Left renal pelvis (tissue), 4 donors: ENCODE measurements at regions not wholly inside any gene's neighbourhood (a gene's known extent, or its start where the extent isn't known, plus 50 kb on each side); places are given as distances from the start of the nearest gene placed in this dataset.
"Not testable (repeated sequence)": the region's sequence is repeated elsewhere in the genome, so short reads cannot be mapped to it uniquely, and the experiment has no call there.

Experiments
- DNase-seq, 4 donors: peaks; one replicate each; pipeline ENCODE4 v3.0.0-alpha.2; 2013; ENCODE audit warnings: low read depth in 4 of 4, low spot score in 3 of 4

DNA sequence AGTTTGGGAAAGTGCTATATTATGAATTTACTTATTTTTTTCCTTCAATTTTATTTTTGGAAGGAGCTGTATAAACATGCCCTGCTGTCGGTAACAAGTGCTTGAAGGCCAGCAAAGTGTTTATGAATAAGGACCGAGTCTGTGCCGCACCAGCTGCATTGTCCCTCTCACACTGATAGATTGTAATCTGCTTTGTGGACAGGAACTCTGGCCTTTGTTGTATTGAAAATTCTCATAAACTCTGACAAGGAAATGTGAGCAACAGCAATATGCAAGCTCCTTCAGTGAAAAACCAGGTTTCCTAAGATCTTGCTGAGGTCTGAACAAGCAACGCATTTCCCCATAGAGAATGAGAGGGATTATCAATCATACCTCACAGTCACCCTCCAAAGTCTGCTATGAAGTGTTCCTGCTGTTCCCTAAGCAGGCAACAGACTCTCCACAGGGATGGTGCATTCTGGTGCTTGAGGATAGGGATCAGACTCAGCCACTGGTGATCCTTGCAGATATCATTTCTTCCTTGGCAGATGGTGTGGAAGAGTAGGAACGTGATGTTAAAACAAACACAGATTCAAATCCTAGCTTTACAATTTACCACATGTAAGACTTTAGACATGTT, 109.6 kb downstream of the KCNJ2 start:
- DNase-seq: no peak

DNA sequence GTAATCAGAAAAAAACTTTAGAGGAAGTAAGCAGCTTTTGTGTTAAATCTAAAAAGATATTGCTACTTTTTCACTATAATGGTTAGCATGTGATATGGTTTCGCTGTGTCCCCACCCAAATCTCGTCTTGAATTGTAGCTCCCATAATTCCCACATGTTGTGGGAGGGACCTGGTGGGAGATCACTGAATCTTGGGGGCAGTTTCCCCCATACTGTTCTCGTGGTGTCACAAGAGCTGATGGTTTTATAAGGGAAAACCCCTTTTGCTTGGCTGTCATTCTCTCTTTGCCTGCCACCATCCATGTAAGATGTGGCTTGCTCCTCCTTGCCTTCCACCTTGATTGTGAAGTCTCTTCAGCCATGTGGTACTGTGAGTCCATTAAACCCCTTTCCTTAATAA, 117.1 kb downstream of the KCNJ2 start:
- no peak for DNase-seq

DNA sequence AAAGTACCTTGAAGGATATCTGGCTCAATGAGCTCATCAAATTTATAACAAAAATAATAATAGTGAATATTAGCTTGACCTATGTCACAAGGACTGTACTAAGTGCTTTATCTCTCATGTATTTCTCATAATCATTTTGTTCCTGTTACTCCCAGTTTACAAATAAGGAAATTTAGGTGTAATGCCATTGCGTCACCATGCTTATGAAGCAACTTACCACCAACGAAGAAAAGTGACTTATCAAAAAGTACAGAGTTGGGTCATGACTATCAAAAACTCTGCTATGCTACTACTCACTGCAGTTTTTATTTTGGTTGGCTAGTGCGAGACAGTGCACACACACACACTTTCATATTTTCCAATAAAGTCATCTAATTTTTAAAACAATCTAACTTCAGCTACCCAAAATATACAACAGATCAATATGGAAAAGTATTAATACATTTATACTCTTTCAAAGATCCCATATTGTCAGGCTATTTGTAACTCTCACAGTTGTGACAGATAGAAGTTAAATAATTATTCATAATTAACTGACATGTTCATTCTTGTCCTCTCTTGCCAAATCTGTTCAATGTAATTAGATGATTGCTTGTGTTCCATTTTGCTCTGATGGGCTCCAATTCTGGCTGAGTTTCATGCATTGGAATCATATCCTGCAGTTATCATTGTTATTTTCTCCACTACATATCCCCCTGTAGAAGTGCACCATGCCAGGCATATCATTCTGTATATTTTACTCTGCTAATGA, 119.4 kb downstream of the KCNJ2 start:
- no peak for DNase-seq

DNA sequence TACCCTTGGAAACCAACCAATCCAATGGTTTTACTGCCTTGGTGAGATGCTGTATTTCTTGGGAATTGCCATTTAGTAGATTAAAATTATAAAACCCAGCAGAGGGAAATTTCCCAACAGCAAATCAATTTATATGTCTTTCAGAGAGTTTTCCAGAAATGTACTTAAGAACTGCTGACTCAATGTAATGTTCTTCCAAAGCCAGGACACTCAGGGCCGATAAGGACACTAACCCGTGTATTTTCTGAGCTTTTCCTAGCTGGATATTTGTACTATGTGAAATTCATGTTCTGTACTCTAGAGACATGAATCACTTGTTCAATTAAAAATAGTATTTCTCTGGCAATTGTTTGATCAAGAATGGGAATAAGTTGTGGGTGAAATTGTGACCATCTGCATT, 121.4 kb downstream of the KCNJ2 start:
- no peak for DNase-seq

DNA sequence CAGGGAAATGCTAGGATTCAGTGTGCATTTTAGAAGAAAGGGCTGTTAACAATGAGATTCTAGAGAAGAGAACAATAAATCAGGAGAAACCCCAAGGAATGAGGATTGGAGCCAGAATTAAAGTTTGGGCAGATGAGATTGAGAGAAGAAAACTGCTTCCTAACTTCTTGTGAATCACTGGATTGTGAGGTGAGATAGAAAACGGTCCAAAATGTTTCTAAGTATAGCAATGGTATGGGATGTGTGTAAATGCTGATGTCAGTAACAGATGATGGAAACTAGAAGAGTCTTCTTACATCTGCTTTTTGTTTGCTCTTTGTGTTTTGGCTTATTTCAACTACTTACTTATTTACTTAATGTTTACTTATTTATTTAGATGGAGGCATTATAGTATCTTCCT, 123.0 kb downstream of the KCNJ2 start:
- DNase-seq: no peak

DNA sequence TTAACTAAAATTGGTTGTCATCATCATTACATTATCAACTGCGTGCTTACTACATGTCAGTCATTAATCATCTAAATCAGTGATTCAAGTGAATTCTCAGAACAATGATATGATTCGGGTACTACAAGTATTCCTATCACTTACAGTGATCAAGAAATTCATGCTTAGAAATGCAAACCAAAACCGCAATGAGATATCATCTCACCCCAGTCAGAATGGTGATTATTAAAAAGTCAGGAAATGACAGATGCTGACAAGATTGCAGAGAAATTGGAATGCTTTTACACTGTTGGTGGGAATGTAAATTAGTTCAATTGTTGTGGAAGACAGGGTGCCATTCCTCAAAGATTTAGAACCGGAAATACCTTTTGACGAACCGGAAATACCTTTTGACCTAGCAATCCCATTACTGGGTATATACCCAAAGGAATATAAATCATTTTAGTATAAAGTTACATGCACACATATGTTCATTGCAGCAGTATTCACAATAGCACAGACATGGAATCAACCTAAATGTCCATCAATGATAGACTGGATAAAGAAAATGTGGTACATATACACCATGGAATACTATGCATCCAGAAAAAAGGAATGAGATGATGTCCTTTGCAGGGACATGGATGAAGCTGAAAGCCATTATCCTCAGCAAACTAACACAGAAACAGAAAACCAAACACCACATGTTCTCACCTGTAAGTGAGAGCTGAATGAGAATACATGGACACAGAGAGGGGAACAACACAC, 124.4 kb downstream of the KCNJ2 start:
- not testable (repeated sequence) for DNase-seq

DNA sequence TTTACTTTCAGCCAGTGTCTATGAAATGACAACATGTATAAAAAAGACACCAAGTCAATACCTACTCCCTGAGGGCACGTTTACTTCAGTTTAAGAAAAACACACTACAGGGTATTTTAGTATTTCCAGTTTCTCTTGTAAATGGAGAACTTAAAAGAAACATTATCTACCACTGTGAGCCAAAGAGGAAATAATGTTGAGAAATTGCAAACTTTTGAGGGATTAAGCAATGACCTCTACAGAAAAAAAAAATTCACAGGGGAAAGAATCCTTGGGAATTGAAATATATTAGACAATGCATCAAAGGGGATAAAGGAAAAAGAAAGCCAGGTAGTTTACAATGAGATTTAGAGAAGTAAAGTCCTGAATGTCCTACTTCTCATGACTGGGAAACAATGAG, 126.0 kb downstream of the KCNJ2 start:
- no peak for DNase-seq

DNA sequence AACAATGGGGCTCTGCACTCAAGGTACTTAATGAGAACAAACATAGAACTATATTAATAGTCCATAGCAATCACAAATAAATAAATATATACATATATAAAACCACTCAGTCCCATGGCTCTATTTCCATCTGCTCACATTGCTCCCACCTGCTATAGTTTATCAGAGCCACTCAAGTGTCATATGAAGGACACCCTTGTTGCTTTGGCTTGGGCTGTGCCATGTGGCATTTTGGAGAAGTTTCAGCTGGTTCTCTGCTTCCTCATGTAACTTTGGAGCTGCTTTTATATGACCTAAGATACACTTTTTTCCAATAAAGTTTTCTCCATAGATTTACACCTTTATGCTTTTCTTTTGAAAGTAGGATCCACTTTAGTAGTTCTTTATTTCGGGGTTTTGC, 126.4 kb downstream of the KCNJ2 start:
- DNase-seq: no peak

DNA sequence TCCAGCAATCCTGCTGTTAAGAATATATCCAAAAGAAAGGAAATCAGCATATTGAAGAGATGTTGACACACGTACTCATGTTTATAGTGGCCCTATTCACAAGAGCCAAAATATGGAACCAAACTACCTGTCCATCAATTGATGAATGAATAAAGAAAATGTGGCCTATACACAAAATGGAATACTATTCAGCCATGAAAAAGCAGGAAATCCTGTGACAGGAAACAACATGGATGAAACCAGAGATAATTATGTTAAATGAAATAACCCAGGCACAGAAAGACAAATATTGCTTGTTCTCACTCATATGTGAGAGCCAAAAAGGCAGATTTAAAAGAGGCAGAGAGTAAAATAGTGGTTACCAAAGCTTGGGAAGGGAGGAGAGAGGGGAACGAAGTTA, 127.1 kb downstream of the KCNJ2 start:
- DNase-seq: no peak

DNA sequence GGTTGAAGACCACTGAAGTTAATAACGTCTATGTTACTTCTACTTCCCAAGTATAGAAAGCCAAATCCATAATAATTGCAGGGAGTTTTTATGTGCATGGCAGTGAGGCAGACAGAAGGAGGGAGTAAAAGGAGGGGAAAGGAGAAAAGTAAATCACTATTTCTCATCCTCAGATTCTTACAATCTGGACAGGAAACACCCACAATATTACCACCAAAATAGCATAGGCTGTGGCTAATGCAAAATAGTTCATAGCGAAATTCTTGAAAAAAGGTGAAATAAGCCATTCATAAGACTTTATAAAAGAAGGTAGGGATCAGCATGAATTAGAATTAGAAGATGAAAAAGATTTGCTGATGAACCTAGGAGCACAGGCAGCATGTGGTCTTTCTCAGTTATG, 128.1 kb downstream of the KCNJ2 start:
- DNase-seq: no peak

DNA sequence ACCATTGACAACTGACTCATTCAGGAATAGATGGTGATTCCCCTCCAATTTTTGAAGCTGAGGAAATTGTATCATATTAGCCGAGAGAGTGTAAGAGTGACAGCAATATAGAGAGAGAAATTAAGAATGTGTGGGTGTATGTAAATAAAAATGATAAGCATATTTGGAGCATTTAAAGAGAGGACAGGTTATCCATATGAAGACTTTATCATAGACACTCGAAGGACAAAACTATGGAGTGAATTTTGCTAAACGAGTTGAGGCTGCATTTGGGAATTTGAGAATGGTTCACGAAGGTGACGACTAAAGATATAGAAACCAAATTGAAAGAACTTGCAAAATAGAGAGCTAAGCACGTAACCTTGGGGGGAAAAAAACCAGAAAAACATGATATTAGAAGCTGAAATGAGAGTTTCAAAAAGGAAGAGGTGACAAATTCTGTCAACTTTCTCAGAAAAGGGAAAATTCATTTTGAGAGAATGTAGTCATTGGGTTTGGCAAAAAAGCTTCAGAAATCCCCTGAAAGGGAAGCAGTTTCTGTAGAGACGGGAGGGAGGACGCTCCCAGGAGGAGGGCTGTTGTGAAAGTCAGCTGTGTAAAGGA, 129.7 kb downstream of the KCNJ2 start:
- DNase-seq: no peak

DNA sequence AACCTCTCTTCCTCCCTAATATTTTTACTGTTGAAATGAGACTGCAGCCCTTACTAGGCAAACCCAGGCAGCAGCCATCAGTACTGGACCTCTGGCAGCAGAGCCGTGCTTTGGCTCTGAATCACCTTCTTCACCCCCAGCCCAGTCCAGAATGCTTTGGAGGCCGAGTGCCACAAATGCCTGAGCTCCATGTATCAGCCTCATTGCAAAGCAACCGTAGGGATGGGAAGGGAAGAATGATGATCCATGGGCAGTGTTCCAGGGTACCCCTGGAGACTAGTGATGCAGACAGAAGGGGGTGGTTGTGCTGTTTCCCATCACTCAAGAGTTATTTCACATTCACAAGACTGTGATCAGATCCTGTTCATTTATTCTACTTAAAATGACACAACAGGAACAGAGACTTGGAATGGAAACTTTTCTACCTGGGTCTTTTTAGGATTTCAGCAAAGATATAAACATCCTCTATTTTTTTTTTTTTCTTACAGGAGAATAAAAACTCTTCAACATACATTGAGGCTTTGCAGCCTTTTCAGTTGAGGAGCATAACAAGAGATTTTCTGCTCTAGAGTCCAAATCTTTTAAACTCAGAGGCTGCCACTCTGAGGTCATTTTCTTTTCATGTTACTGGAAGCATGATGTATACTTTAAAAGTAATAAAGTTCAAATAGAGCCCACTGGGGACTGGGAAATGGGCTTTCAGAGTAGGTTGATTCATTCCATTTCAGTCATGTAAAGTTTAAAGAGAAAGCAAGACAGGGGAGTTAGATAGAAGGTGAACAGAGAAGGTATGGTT, 138.3 kb downstream of the KCNJ2 start:
- DNase-seq: no peak

DNA sequence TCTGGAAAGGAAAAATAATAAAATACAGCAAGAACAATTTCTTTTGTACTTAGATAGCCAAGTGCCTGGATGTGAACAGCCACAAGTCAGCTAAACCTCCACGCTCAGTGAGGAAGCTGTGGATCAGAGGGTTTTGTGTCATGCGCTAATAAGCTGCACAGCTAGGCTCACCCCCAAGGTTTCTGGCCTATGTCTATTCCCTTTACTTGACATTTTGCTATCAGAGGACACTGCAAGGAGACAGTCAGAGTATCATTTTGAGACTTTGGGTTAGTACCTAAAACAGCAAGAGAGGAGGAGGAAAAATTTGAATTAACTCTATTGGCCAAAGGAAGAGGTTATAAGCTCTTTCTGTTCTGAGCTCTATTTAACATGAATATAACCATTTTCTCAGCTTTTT, 139.3 kb downstream of the KCNJ2 start:
- DNase-seq: no peak

DNA sequence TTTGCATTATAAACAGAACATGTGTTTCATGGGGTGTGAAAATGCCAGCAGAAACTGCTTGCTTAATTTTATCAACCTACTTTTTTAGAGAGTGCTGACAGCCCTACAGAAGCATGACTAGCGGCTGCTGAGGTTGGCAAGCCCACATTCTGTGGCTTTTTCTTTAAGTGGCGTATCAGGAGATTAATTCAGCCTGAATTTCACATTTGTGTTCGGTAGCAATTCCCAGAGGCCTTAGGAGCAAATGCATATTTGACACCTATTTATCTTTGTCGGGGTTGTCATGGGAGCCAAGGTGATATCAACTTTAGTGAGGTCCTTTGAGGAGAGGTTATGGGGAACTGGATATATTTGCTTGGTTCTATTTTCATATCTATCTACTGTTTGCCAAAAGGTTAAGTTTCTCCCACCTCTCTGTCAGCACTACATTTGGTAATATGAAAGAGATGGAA, 140.9 kb downstream of the KCNJ2 start:
- DNase-seq: no peak

DNA sequence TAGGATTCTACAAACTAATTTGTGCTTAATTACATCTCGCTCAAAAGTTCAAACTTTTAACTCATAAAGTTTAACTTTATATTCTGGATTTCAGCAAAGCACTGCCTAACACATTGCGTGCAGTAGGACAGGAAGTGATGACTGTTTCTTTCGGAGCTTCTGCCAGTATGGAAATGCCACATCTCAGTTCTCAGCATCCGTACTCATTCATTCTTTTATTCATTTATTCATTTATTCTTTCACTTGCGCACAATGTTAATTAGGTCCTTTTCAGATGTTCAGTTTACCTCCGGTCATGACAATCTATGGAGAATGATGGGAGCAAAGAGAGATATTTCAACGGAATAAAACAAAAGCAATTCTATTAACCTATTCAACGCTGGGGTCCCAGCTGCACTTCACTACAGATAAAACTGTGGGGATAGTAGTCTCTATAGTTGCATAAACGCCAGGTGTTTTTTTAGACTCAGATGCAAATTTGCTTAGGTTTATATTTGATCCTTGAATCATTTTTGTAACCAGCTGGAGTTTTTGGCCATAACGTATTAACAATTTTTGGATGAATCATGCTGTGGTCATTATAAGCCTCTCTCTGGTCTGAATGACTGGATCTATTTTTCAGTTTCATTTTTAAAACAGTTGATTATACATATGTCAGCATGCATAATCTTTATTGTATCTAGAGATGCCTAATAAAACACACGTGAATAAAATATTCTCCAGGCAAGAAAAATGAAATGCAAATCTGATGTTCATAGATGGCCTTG, 143.9 kb downstream of the KCNJ2 start:
- DNase-seq: no peak

DNA sequence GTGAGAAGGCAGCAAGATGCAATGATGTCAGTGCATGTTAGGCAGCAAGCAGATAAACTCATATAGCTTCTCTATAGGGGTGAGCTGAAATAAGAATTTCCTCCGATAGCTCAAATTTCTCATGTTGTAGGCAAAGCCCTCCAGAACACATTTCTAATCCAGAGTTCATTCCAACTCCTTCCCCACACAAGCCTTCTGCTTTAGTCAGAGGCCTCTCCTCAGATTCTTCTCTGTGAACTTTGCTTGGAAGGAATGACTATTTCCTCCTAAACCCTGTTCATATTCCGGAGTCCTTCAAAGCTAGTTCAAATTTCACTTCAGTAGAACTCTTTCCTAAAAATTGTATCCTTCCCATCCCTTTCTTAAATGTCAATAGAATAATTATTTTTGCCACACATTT, 144.8 kb downstream of the KCNJ2 start:
- no peak for DNase-seq

DNA sequence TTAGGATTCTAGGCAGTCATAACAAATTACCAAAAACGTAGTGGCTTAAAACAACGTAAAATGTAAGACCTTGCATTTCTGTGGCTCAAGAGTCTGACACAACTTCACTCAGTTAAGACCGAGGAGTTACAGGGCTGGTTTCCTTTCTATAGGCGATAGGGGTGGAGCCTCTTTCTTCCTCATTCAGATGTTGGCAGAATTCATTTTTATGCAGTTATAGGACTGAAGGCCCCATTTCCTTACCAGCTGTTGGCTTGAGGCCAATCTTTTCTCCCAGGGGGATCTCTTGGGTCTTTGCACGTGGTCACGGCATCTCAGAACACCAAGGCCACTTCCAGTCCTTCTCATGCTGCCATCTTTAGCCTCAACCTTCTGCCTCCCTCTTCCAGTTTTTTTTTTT, 145.2 kb downstream of the KCNJ2 start:
- DNase-seq: no peak

DNA sequence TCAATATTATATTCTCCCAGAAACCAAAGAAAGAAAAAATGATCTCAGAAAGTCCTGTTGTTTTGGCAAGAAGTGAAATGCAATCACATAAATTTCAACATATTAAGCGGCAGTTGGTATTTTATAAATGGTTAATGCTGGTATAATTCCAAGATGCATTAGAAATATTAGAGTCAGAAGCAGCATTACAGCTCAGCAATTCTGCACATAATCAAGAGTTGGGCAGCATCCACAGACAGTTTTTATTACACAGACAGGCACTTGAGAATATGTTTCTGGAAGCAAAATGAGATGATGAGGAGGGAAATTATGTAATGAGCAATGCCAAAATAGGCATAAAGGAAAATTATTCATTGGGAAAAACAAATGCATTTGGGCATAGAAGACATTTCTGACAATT, 148.1 kb downstream of the KCNJ2 start:
- no peak for DNase-seq

DNA sequence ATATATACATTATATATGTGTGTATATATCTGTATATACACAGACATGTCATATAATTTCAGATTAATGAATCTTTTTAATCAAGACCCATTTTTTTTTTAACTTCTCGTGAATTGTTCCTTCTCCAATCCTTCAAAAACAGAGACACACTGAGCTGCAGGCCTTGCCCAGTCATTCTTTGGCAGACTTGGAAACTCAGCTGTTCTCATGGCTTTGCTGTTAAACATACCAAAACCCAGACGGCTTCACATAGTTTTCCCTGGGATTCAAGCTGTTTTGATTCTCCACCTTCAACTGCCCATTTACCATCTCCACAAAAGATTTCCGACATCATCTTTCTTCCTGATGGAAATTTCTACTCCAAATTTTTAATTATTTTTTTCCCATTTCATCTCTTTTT, 148.7 kb downstream of the KCNJ2 start:
- DNase-seq: no peak

DNA sequence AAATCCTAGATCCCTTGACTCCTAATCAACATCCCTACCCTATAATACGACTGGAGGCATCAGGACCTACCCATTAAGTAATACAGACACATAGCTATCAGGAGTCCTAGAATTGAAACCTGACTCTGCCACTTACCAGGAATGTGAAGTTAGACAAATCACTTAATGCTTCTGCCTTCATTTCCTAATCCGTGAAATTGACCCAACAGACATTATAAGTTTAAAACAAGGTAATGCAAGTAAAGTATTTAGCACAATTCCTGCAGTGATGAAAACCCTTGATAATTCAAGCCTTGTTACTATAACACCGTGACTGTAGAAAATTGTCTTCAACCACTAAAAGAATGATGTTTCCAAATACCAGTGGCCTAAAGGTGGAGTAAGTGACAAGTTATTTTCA, 150.2 kb downstream of the KCNJ2 start:
- DNase-seq: no peak
